ENCODE measurements at regions not wholly inside any gene's neighbourhood (a gene's known extent, or its start where the extent isn't known, plus 50 kb on each side); places are given as distances from the start of the nearest gene placed in this dataset.

GRCh38 chr2:235350234-235350633 is 143.6 kb upstream of the AGAP1 start:
- Histone ChIP-seq H3F3A (replicated peaks; ENCODE audit: low read depth) (no peaks in the 10 kb centered on the region), H2AFZ (no peak overlapping the region), H3K4me1 (ENCODE audit: insufficient read depth) (no peaks in the 10 kb centered on the region), H3K9me2 (ENCODE audit: insufficient read depth) (no peaks in the 10 kb centered on the region), H3K4me2 (no peak overlapping the region), H3K36me3 (ENCODE audit: insufficient read depth) (no peaks in the 10 kb centered on the region), H4K20me1 (replicated peaks; ENCODE audit: insufficient read depth) (no peaks in the 10 kb centered on the region), H3K27me3 (ENCODE audit: insufficient read depth) (no peaks in the 10 kb centered on the region), H3K4me3 (no peak overlapping the region), H3K27ac (ENCODE audit: low read depth) (no peak overlapping the region), H3K79me2 (replicated peaks; ENCODE audit: insufficient read depth) (no peaks in the 10 kb centered on the region)
- H3K27me3 Mint-ChIP-seq (ENCODE audit: insufficient read depth, low read depth, poor library complexity): peaks cover 5% of the 10 kb centered on the region
- ATAC-seq: no peak
- no peak overlapping the region for H3K4me3 Mint-ChIP-seq
- no peak for DNase-seq (ENCODE audit: low spot score)
- H3K27ac Mint-ChIP-seq: no peak overlapping the region
- TF ChIP-seq, protein P1, sequence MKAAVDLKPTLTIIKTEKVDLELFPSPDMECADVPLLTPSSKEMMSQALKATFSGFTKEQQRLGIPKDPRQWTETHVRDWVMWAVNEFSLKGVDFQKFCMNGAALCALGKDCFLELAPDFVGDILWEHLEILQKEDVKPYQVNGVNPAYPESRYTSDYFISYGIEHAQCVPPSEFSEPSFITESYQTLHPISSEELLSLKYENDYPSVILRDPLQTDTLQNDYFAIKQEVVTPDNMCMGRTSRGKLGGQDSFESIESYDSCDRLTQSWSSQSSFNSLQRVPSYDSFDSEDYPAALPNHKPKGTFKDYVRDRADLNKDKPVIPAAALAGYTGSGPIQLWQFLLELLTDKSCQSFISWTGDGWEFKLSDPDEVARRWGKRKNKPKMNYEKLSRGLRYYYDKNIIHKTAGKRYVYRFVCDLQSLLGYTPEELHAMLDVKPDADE (IDR thresholded peaks at IDR 0.05): no peak
- TF ChIP-seq CREB1 (CRISPR knock-in tag; IDR thresholded peaks at IDR 0.05; ENCODE audit: low read depth): no peak
- no peak for TF ChIP-seq ZNF114 (CRISPR knock-in tag; IDR thresholded peaks at IDR 0.05)
- TF ChIP-seq POLR2AphosphoS5 (IDR thresholded peaks at IDR 0.05; ENCODE audit: low read depth): no peak
- TF ChIP-seq, protein P2, sequence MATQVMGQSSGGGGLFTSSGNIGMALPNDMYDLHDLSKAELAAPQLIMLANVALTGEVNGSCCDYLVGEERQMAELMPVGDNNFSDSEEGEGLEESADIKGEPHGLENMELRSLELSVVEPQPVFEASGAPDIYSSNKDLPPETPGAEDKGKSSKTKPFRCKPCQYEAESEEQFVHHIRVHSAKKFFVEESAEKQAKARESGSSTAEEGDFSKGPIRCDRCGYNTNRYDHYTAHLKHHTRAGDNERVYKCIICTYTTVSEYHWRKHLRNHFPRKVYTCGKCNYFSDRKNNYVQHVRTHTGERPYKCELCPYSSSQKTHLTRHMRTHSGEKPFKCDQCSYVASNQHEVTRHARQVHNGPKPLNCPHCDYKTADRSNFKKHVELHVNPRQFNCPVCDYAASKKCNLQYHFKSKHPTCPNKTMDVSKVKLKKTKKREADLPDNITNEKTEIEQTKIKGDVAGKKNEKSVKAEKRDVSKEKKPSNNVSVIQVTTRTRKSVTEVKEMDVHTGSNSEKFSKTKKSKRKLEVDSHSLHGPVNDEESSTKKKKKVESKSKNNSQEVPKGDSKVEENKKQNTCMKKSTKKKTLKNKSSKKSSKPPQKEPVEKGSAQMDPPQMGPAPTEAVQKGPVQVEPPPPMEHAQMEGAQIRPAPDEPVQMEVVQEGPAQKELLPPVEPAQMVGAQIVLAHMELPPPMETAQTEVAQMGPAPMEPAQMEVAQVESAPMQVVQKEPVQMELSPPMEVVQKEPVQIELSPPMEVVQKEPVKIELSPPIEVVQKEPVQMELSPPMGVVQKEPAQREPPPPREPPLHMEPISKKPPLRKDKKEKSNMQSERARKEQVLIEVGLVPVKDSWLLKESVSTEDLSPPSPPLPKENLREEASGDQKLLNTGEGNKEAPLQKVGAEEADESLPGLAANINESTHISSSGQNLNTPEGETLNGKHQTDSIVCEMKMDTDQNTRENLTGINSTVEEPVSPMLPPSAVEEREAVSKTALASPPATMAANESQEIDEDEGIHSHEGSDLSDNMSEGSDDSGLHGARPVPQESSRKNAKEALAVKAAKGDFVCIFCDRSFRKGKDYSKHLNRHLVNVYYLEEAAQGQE (IDR thresholded peaks at IDR 0.05; ENCODE audit: unreplicated experiment): no peak
- no peak for TF ChIP-seq ZNF331 (CRISPR knock-in tag; IDR thresholded peaks at IDR 0.05; ENCODE audit: low read depth)
- TF ChIP-seq JUNB (IDR thresholded peaks at IDR 0.05; ENCODE audit: unreplicated experiment): no peak
- TF ChIP-seq, protein P3, sequence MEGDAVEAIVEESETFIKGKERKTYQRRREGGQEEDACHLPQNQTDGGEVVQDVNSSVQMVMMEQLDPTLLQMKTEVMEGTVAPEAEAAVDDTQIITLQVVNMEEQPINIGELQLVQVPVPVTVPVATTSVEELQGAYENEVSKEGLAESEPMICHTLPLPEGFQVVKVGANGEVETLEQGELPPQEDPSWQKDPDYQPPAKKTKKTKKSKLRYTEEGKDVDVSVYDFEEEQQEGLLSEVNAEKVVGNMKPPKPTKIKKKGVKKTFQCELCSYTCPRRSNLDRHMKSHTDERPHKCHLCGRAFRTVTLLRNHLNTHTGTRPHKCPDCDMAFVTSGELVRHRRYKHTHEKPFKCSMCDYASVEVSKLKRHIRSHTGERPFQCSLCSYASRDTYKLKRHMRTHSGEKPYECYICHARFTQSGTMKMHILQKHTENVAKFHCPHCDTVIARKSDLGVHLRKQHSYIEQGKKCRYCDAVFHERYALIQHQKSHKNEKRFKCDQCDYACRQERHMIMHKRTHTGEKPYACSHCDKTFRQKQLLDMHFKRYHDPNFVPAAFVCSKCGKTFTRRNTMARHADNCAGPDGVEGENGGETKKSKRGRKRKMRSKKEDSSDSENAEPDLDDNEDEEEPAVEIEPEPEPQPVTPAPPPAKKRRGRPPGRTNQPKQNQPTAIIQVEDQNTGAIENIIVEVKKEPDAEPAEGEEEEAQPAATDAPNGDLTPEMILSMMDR (conservative IDR thresholded peaks at IDR 0.05; ENCODE audit: low read depth in 2 of 2): no peak
- 0 out of 3 replicates have a peak, but pooled peaks cover 4% of the 10 kb centered on the region for H3K36me3 Mint-ChIP-seq (ENCODE audit: low read depth)
- peaks cover 5% of the 10 kb centered on the region for H3K4me1 Mint-ChIP-seq
- H3K9me3 Mint-ChIP-seq: peaks cover 7% of the 10 kb centered on the region

DNA sequence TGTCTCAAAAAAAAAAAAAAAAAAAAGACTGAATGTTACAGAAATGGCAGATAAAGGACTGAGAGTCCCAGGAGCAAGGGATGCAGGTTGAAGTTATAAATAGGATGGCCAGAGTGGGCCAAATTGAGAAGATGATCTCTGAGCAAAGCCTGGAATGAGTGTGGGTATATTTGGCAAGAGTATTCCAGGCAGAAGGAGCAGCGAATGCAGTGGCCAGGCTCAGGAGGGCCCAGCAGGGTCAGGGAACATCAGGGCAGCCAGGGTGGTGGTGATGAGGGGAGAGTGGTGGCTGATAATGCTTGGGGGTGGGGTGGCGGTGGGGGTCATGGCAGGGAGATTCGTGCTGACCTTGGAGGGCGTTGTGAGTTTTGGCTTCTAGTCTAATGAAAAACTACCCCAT is 141.3 kb upstream of the AGAP1 start:
- Histone ChIP-seq H4K20me1 (replicated peaks; ENCODE audit: insufficient read depth) (no peaks in the 10 kb centered on the region), H3K4me1 (ENCODE audit: insufficient read depth) (no peaks in the 10 kb centered on the region), H3K4me2 (no peak overlapping the region), H3K79me2 (replicated peaks; ENCODE audit: insufficient read depth) (no peaks in the 10 kb centered on the region), H2AFZ (no peak overlapping the region), H3K4me3 (no peak overlapping the region), H3F3A (replicated peaks; ENCODE audit: low read depth) (no peaks in the 10 kb centered on the region), H3K27me3 (ENCODE audit: insufficient read depth) (no peaks in the 10 kb centered on the region), H3K36me3 (ENCODE audit: insufficient read depth) (no peaks in the 10 kb centered on the region), H3K27ac (ENCODE audit: low read depth) (no peak overlapping the region), H3K9me2 (ENCODE audit: insufficient read depth) (no peaks in the 10 kb centered on the region)
- Mint-ChIP-seq H3K9me3 (peaks cover under 1% of the 10 kb centered on the region), H3K36me3 (ENCODE audit: low read depth) (no peaks in the 10 kb centered on the region), H3K4me1 (peaks cover 5% of the 10 kb centered on the region), H3K4me3 (no peak overlapping the region), H3K27me3 (ENCODE audit: insufficient read depth, low read depth, poor library complexity) (peaks cover 7% of the 10 kb centered on the region), H3K27ac (no peak overlapping the region)
- ATAC-seq (no peak), DNase-seq (ENCODE audit: low spot score) (no peak)
- TF ChIP-seq CREB1 (CRISPR knock-in tag; IDR thresholded peaks at IDR 0.05; ENCODE audit: low read depth) (no peak), STAT1 (IDR thresholded peaks at IDR 0.05; ENCODE audit: unreplicated experiment) (no peak)
- TF ChIP-seq, protein P2 (IDR thresholded peaks at IDR 0.05; ENCODE audit: unreplicated experiment): no peak

All from GM23338 (cell line).